Right lobe of liver (tissue), 4 donors: ENCODE measurements at regions not wholly inside any gene's neighbourhood (a gene's known extent, or its start where the extent isn't known, plus 50 kb on each side); places are given as distances from the start of the nearest gene placed in this dataset.
"Not testable (repeated sequence)": the region's sequence is repeated elsewhere in the genome, so short reads cannot be mapped to it uniquely, and the experiment has no call there.

Source experiments
- POLR2A ChIP-seq: fragments of 450-650 bp; IDR thresholded peaks from one replicate; pipeline ENCODE4 v1.6.1; 2017; ENCODE audit warnings: antibody characterized with exemption, mild to moderate bottlenecking
- TF ChIP-seq, protein P1 (sequence below), 4 donors: fragments of 200-600 bp in 3 of 4; fragments of 450-650 bp in 1 of 4; IDR thresholded peaks; one replicate each; pipeline versions ENCODE4 v1.5.1 to v1.8.0; 2016 to 2022; ENCODE audit warnings: antibody characterized with exemption in 4 of 4, mild to moderate bottlenecking in 2 of 4
- donor health status: DM: no; HTN: no; CAD: no.
- donor health status: DM: no; HTN: no; CAD: no.
- donor health status: DM: no; HTN: yes; CAD: no.

DNA sequence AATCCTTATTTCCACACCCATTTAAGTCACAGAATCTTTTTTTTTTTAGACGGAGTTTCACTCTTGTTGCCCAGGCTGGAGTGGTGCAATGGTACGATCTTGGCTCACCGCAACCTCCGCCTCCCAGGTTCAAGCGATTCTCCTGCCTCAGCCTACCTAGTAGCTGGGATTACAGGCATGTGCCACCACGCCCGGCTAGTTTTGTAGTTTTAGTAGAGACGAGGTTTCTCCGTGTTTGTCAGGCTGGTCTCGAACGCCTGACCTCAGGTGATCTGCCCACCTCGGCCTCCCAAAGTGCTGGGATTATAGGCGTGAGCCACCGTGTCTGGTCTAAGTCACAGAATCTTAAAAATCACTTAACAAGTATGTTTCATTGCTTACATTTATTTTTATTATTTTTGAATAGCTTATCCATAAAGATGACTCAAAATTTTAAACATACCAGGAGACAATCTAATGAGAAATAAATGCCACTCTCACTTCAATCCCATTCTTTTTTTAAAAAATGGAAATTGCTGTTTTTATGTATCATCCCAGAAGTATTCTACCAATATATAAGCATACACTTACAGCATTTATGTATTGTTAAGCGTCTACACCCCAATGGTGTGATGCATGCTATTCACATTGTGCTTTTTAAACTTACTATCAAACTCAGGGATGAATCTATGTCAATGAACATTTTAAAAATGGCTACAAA lies 338.5 kb downstream of the RFPL4B start:
- TF ChIP-seq, protein P1, sequence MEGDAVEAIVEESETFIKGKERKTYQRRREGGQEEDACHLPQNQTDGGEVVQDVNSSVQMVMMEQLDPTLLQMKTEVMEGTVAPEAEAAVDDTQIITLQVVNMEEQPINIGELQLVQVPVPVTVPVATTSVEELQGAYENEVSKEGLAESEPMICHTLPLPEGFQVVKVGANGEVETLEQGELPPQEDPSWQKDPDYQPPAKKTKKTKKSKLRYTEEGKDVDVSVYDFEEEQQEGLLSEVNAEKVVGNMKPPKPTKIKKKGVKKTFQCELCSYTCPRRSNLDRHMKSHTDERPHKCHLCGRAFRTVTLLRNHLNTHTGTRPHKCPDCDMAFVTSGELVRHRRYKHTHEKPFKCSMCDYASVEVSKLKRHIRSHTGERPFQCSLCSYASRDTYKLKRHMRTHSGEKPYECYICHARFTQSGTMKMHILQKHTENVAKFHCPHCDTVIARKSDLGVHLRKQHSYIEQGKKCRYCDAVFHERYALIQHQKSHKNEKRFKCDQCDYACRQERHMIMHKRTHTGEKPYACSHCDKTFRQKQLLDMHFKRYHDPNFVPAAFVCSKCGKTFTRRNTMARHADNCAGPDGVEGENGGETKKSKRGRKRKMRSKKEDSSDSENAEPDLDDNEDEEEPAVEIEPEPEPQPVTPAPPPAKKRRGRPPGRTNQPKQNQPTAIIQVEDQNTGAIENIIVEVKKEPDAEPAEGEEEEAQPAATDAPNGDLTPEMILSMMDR (IDR thresholded peaks at IDR 0.05) = not testable (repeated sequence)
- not testable (repeated sequence) for TF ChIP-seq POLR2A
